HEK293 (cell line): ENCODE measurements at regions not wholly inside any gene's neighbourhood (a gene's known extent, or its start where the extent isn't known, plus 50 kb on each side); places are given as distances from the start of the nearest gene placed in this dataset.
"Not testable (repeated sequence)": the region's sequence is repeated elsewhere in the genome, so short reads cannot be mapped to it uniquely, and the experiment has no call there.

Experiments used
- CTCF ChIA-PET: fragments of 350-600 bp; formaldehyde crosslinking; extraction: SDS; loops from one replicate; lab custom pipeline; 2021; ENCODE audit warnings: antibody characterized with exemption; lab: Yijun Ruan, JAX
- POLR2A ChIA-PET: fragments of 300-600 bp; formaldehyde crosslinking; extraction: SDS; loops from one replicate; lab custom pipeline; 2020; ENCODE audit warnings: antibody characterized with exemption, inconsistent platforms; lab: Yijun Ruan, JAX
- H3K27ac ChIP-seq: fragments of 200-500 bp; sonication (Bioruptor generic); 2 replicates; pipeline ENCODE4 v1.5.1; 2014; ENCODE audit warnings: low read depth, low read length, control low read depth, inconsistent platforms; ENCODE audit errors: extremely low read depth
- H3K36me3 ChIP-seq, 2 experiments: fragments of 200-500 bp in 1 of 2; sonication (Bioruptor generic) in 1 of 2; 1 replicate in 1 of 2; 2 replicates in 1 of 2; pipeline ENCODE4 v1.5.1; 2014 to 2017; ENCODE audit warnings: inconsistent platforms in 2 of 2, low read length in 2 of 2; ENCODE audit not compliant: control insufficient read depth in 2 of 2, insufficient read depth in 1 of 2
- H3K4me1 ChIP-seq: fragments of 200-500 bp; sonication (Bioruptor generic); 2 replicates; pipeline ENCODE4 v1.5.1; 2014; ENCODE audit warnings: mild to moderate bottlenecking, low read length, inconsistent platforms; ENCODE audit not compliant: control insufficient read depth, insufficient read depth
- H3K4me3 ChIP-seq: 2 replicates; pipeline ENCODE4 v1.5.1; 2011; ENCODE audit warnings: low read depth, mild to moderate bottlenecking, control low read depth, low read length, moderate library complexity
- H3K9me3 ChIP-seq: fragments of 200-500 bp; sonication (Bioruptor generic); 2 replicates; pipeline ENCODE4 v1.5.1; 2014; ENCODE audit warnings: low read depth, low read length, inconsistent platforms; ENCODE audit not compliant: control insufficient read depth, insufficient read depth
- HOXA7 ChIP-seq: sonication (generic); formaldehyde crosslinking; IDR thresholded peaks from 2 replicates; pipeline ENCODE4 v1.8.1; 2022; ENCODE audit warnings: missing genetic modification reagents, borderline replicate concordance
- MEIS1 ChIP-seq: sonication (generic); formaldehyde crosslinking; IDR thresholded peaks from 2 replicates; pipeline ENCODE4 v1.8.1; 2022; ENCODE audit warnings: missing genetic modification reagents, mild to moderate bottlenecking, borderline replicate concordance
- RBAK ChIP-seq: fragments of 450-650 bp; formaldehyde crosslinking; IDR thresholded peaks from 2 replicates; pipeline ENCODE4 v1.5.1; 2016; ENCODE audit warnings: missing biosample characterization, missing genetic modification characterization
- TCF7L2 ChIP-seq: IDR thresholded peaks from 2 replicates; pipeline ENCODE4 v1.6.1; 2011; ENCODE audit warnings: low read depth, mild to moderate bottlenecking, inconsistent platforms, low read length, moderate library complexity, borderline replicate concordance
- ZBTB17 ChIP-seq: fragments of 450-650 bp; formaldehyde crosslinking; IDR thresholded peaks from 2 replicates; pipeline ENCODE4 v1.5.1; 2016; ENCODE audit warnings: missing biosample characterization, missing genetic modification characterization
- ZBTB48 ChIP-seq: fragments of 450-650 bp; formaldehyde crosslinking; IDR thresholded peaks from 2 replicates; pipeline ENCODE4 v1.5.1; 2016; ENCODE audit warnings: missing biosample characterization, missing genetic modification characterization
- ZBTB7A ChIP-seq: fragments of 450-650 bp; formaldehyde crosslinking; IDR thresholded peaks from 2 replicates; pipeline ENCODE4 v1.5.1; 2016; ENCODE audit warnings: low read depth, missing biosample characterization, missing genetic modification characterization
- ZEB2 ChIP-seq: fragments of 450-650 bp; formaldehyde crosslinking; IDR thresholded peaks from 2 replicates; pipeline ENCODE4 v1.5.1; 2016; ENCODE audit warnings: missing biosample characterization, missing genetic modification characterization
- ZNF133 ChIP-seq: fragments of 450-650 bp; formaldehyde crosslinking; IDR thresholded peaks from 2 replicates; pipeline ENCODE4 v1.5.1; 2016; ENCODE audit warnings: missing biosample characterization, missing genetic modification characterization
- ZNF202 ChIP-seq: fragments of 450-650 bp; formaldehyde crosslinking; IDR thresholded peaks from 2 replicates; pipeline ENCODE4 v1.5.1; 2016; ENCODE audit warnings: missing biosample characterization, missing genetic modification characterization, borderline replicate concordance
- ZNF223 ChIP-seq: fragments of 450-650 bp; formaldehyde crosslinking; IDR thresholded peaks from 2 replicates; pipeline ENCODE4 v1.5.1; 2016; ENCODE audit warnings: missing biosample characterization, missing genetic modification characterization
- ZNF292 ChIP-seq: fragments of 450-650 bp; formaldehyde crosslinking; IDR thresholded peaks from 2 replicates; pipeline ENCODE4 v1.5.1; 2016; ENCODE audit warnings: low read depth, missing biosample characterization, missing genetic modification characterization, borderline replicate concordance
- ZNF426 ChIP-seq: fragments of 450-650 bp; formaldehyde crosslinking; IDR thresholded peaks from 2 replicates; pipeline ENCODE4 v1.5.1; 2017; ENCODE audit warnings: missing biosample characterization, missing genetic modification characterization, mild to moderate bottlenecking, inconsistent platforms, moderate library complexity
- ZNF514 ChIP-seq: fragments of 450-650 bp; formaldehyde crosslinking; IDR thresholded peaks from 2 replicates; pipeline ENCODE4 v1.5.1; 2016; ENCODE audit warnings: missing biosample characterization, missing genetic modification characterization
- ZNF549 ChIP-seq: fragments of 450-650 bp; IDR thresholded peaks from 2 replicates; pipeline ENCODE4 v1.5.1; 2018; ENCODE audit warnings: missing biosample characterization, missing genetic modification characterization, mild to moderate bottlenecking, inconsistent platforms, moderate library complexity
- ZNF560 ChIP-seq: fragments of 450-650 bp; formaldehyde crosslinking; IDR thresholded peaks from 2 replicates; pipeline ENCODE4 v1.5.1; 2017; ENCODE audit warnings: missing biosample characterization, missing genetic modification characterization, borderline replicate concordance
- ZNF571 ChIP-seq: fragments of 450-650 bp; formaldehyde crosslinking; IDR thresholded peaks from 2 replicates; pipeline ENCODE4 v1.5.0; 2017; ENCODE audit warnings: missing biosample characterization, missing genetic modification characterization
- ZNF670 ChIP-seq: fragments of 450-650 bp; formaldehyde crosslinking; IDR thresholded peaks from 2 replicates; pipeline ENCODE4 v1.5.1; 2016; ENCODE audit warnings: missing biosample characterization, missing genetic modification characterization, low read depth
- ZNF747 ChIP-seq: fragments of 450-650 bp; formaldehyde crosslinking; IDR thresholded peaks from 2 replicates; pipeline ENCODE4 v1.5.1; 2016; ENCODE audit warnings: missing biosample characterization, missing genetic modification characterization
- ZNF768 ChIP-seq: fragments of 450-650 bp; formaldehyde crosslinking; IDR thresholded peaks from 2 replicates; pipeline ENCODE4 v1.5.1; 2018; ENCODE audit warnings: missing biosample characterization, mild to moderate bottlenecking, missing genetic modification characterization
- ZNF837 ChIP-seq: fragments of 450-650 bp; formaldehyde crosslinking; IDR thresholded peaks from 2 replicates; pipeline ENCODE4 v1.5.1; 2016; ENCODE audit warnings: missing biosample characterization, missing genetic modification characterization
- TF ChIP-seq, protein P1 (sequence below): fragments of 450-650 bp; formaldehyde crosslinking; IDR thresholded peaks from 2 replicates; pipeline ENCODE4 v1.5.1; 2017; ENCODE audit warnings: missing biosample characterization, missing genetic modification characterization
- TF ChIP-seq, protein P2 (sequence below): fragments of 450-650 bp; formaldehyde crosslinking; IDR thresholded peaks from 2 replicates; pipeline ENCODE4 v1.5.1; 2016; ENCODE audit warnings: missing biosample characterization, missing genetic modification characterization
- TF ChIP-seq, protein P3 (sequence below): IDR thresholded peaks from 2 replicates; pipeline ENCODE4 v1.6.1; 2011; ENCODE audit warnings: mild to moderate bottlenecking, low read depth, low read length, borderline replicate concordance

DNA sequence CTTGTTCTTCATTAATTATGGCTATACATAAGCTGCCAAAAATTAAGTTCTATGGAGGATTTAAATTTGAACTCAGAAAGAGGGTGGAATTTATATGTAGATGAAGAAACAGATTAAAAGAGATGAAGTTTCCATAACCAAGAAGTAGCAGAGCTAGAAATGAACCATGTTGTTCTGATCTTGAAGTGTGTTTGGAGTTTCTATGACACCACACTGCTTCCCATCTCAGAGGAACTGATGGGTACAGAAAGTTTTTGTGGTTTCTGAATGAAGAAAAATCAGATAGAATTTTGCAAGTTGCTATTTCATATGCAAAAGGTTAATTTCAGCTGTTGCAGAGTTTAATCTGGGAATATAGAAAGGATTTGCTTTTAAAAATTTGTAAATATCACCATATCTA is 710.3 kb downstream of the PDCD6IP start:
- no peak overlapping the region for H3K4me3 ChIP-seq
- H3K36me3 ChIP-seq, result no peaks in the 10 kb centered on the region
- no peaks in the 10 kb centered on the region for H3K4me1 ChIP-seq
- H3K9me3 ChIP-seq, result no peaks in the 10 kb centered on the region
- no peak for TF ChIP-seq ZNF747 (tag by site-specific recombination)
- TF ChIP-seq, protein P1, sequence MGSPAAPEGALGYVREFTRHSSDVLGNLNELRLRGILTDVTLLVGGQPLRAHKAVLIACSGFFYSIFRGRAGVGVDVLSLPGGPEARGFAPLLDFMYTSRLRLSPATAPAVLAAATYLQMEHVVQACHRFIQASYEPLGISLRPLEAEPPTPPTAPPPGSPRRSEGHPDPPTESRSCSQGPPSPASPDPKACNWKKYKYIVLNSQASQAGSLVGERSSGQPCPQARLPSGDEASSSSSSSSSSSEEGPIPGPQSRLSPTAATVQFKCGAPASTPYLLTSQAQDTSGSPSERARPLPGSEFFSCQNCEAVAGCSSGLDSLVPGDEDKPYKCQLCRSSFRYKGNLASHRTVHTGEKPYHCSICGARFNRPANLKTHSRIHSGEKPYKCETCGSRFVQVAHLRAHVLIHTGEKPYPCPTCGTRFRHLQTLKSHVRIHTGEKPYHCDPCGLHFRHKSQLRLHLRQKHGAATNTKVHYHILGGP (tag by site-specific recombination), result no peak
- TF ChIP-seq ZNF670 (tag by site-specific recombination), result no peak
- TF ChIP-seq, protein P2, sequence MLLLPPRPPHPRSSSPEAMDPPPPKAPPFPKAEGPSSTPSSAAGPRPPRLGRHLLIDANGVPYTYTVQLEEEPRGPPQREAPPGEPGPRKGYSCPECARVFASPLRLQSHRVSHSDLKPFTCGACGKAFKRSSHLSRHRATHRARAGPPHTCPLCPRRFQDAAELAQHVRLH (tag by site-specific recombination), result no peak
- no peak for TF ChIP-seq ZBTB7A
- TF ChIP-seq ZBTB48, result no peak
- TF ChIP-seq ZNF426 (tag by site-specific recombination), result no peak
- no peak for TF ChIP-seq ZNF292 (tag by site-specific recombination)
- no peak for TF ChIP-seq TCF7L2
- TF ChIP-seq, protein P3, sequence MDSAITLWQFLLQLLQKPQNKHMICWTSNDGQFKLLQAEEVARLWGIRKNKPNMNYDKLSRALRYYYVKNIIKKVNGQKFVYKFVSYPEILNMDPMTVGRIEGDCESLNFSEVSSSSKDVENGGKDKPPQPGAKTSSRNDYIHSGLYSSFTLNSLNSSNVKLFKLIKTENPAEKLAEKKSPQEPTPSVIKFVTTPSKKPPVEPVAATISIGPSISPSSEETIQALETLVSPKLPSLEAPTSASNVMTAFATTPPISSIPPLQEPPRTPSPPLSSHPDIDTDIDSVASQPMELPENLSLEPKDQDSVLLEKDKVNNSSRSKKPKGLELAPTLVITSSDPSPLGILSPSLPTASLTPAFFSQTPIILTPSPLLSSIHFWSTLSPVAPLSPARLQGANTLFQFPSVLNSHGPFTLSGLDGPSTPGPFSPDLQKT, result no peak
- TF ChIP-seq ZNF768 (tag by site-specific recombination), result no peak
- TF ChIP-seq ZEB2 (tag by site-specific recombination), result no peak
- TF ChIP-seq HOXA7 (CRISPR knock-in tag), result no peak
- no peak for TF ChIP-seq ZNF549
- no peak for TF ChIP-seq RBAK
- TF ChIP-seq ZNF514, result no peak
- TF ChIP-seq ZNF202, result no peak
- TF ChIP-seq ZNF133, result no peak
- TF ChIP-seq ZNF571 (tag by site-specific recombination), result no peak
- TF ChIP-seq ZNF223 (tag by site-specific recombination), result no peak
- ChIA-PET POLR2A (no interaction called here), CTCF (no interaction called here)
- no peak overlapping the region for H3K27ac ChIP-seq

DNA sequence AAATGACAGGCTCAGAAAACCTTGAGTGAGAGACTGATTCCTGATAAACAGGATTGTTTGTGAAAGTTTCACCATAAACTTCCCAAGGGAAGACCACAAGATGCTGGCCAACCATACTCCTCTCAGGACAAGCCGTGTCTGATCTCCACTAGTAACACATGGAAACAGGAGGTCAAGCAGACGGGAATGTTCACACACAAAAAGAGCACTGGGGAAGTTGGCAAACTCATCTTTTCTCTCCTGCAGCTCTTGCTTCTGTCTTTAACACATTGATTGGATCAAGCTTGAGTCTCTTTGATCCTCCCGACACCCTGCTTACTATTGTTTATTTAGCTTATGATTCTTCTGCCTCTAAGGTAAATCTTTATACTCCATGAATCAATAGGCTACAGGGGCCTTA is 713.5 kb downstream of the PDCD6IP start:
- Histone ChIP-seq H3K36me3 (no peaks in the 10 kb centered on the region), H3K27ac (no peak overlapping the region), H3K4me1 (no peaks in the 10 kb centered on the region), H3K4me3 (no peak overlapping the region), H3K9me3 (no peaks in the 10 kb centered on the region)
- ChIA-PET CTCF (interaction anchor here (0.7 kb wide), 1 partner anchor 1506 kb away, joined by 4 read pairs; no protein-coding TSS in a partner anchor), POLR2A (no interaction called here)
- TF ChIP-seq ZNF560 (tag by site-specific recombination) (no peak), RBAK (no peak), ZNF837 (tag by site-specific recombination) (no peak), ZBTB17 (tag by site-specific recombination) (no peak), MEIS1 (no peak)
- TF ChIP-seq, protein P1 (tag by site-specific recombination), result no peak

DNA sequence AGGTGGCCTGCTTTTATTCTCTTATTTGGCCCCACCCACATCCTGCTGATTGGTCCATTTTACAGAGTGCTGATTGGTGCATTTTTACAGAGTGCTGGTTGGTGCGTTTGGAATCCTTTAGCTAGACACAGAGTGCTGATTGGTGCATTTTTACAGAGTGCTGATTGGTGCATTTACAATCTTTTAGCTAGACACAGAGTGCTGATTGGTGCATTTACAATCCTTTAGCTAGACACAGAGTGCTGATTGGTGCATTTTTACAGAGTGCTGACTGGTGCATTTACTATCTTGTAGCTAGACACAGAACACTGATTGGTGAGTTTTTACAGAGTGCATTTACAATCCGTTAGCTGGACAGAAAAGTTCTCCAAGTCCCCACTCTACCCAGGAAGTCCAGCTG is 720.6 kb downstream of the PDCD6IP start:
- H3K4me3 ChIP-seq, H3K36me3 ChIP-seq, H3K4me1 ChIP-seq, POLR2A ChIA-PET, CTCF ChIA-PET, H3K9me3 ChIP-seq, H3K27ac ChIP-seq: not testable (repeated sequence)
